ENCODE measurements at regions not wholly inside any gene's neighbourhood (a gene's known extent, or its start where the extent isn't known, plus 50 kb on each side); places are given as distances from the start of the nearest gene placed in this dataset.

DNA sequence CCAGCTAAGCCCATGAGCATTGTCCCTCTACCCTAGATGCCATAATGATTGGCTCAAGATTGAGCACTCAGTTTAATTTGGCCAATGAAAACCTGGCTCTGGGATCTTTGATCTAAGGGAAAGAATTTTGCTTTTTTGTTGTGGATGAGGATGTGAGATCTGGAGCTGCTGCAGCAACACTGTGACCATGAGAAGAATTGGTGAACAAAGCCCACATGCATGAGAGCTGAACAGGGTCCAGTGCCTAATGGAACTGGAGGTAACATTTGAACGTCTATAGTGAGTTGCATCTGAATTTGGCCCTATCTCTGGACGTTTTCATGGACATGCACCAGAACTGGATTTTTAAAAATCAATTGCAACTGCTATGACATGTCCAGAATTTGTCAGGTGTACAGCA is 338.6 kb downstream of the AACS start:
- no peak overlapping the region for H3K4me3 ChIP-seq (ENCODE audit: insufficient read depth, low read length)
- no peaks in the 10 kb centered on the region for H3K9me3 ChIP-seq (ENCODE audit: low read depth, low read length)
- H3K27me3 ChIP-seq (ENCODE audit: insufficient read depth, low read length) = no peaks in the 10 kb centered on the region
- no peak for DNase-seq (ENCODE audit: insufficient read length, low spot score, missing footprints)
- H3K4me1 ChIP-seq (ENCODE audit: insufficient read depth, low read length) = no peaks in the 10 kb centered on the region
- no peaks in the 10 kb centered on the region for H3K36me3 ChIP-seq (ENCODE audit: insufficient read depth, low read length)
- H2AFZ ChIP-seq (ENCODE audit: low read length) = no peak overlapping the region
- H3K4me2 ChIP-seq (ENCODE audit: insufficient read depth, low read length) = no peak overlapping the region
- H4K20me1 ChIP-seq (ENCODE audit: insufficient read depth, low read length) = no peaks in the 10 kb centered on the region
- H3K27ac ChIP-seq (ENCODE audit: low read depth, low read length) = no peak overlapping the region
- TF ChIP-seq, protein P1, sequence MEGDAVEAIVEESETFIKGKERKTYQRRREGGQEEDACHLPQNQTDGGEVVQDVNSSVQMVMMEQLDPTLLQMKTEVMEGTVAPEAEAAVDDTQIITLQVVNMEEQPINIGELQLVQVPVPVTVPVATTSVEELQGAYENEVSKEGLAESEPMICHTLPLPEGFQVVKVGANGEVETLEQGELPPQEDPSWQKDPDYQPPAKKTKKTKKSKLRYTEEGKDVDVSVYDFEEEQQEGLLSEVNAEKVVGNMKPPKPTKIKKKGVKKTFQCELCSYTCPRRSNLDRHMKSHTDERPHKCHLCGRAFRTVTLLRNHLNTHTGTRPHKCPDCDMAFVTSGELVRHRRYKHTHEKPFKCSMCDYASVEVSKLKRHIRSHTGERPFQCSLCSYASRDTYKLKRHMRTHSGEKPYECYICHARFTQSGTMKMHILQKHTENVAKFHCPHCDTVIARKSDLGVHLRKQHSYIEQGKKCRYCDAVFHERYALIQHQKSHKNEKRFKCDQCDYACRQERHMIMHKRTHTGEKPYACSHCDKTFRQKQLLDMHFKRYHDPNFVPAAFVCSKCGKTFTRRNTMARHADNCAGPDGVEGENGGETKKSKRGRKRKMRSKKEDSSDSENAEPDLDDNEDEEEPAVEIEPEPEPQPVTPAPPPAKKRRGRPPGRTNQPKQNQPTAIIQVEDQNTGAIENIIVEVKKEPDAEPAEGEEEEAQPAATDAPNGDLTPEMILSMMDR (IDR thresholded peaks at IDR 0.05; ENCODE audit: extremely low read depth, low read depth, low read length) = no peak
- H3K79me2 ChIP-seq (ENCODE audit: insufficient read depth, low read length) = no peaks in the 10 kb centered on the region

DNA sequence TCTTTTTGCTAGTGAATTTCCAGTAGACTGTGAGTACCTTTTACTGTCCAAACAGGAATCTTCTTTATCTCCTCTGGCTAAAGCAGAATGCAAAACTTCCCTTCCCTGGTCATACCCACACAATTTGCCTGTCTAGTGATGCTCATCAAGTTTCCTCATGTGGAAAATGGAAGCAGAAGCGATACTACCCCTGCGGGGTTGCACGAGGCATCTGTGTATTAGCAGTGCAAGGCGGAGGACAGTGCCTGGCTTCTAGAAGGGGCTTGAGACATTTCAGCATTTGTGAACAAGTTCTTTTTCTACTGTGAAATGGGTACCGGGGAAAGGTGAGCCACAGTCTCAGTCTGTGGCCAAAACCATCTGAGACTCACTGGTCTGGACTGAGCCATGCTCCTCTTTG is 340.9 kb downstream of the AACS start:
- DNase-seq (ENCODE audit: insufficient read length, low spot score, missing footprints) = no peak
- Histone ChIP-seq H3K36me3 (ENCODE audit: insufficient read depth, low read length) (no peaks in the 10 kb centered on the region), H2AFZ (ENCODE audit: low read length) (no peak overlapping the region), H3K4me2 (ENCODE audit: insufficient read depth, low read length) (no peak overlapping the region), H3K9me3 (ENCODE audit: low read depth, low read length) (no peaks in the 10 kb centered on the region), H3K4me3 (ENCODE audit: insufficient read depth, low read length) (no peak overlapping the region), H4K20me1 (ENCODE audit: insufficient read depth, low read length) (no peaks in the 10 kb centered on the region), H3K27ac (ENCODE audit: low read depth, low read length) (no peak overlapping the region), H3K4me1 (ENCODE audit: insufficient read depth, low read length) (no peaks in the 10 kb centered on the region), H3K27me3 (ENCODE audit: insufficient read depth, low read length) (no peaks in the 10 kb centered on the region), H3K79me2 (ENCODE audit: insufficient read depth, low read length) (no peaks in the 10 kb centered on the region)
- TF ChIP-seq, protein P1 (IDR thresholded peaks at IDR 0.05; ENCODE audit: extremely low read depth, low read depth, low read length) = no peak

DNA sequence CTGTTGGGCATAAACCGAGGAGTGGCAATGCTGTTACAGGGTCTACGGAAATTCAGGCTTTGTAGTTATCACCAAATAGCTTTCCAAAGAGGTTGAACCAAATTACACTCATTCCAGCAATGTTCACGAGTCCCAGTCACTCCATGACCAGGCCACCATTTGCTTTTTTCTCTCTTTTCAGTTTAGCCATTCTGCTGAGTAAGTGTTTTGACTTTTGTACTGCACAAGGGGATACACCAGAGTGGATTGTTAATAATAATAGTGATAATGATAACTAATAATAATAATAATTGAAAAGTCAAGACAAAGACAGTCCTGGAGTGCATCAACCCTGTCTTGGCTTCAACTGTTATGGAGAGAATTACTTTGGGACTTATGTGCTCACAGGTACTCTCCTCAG is 343.5 kb downstream of the AACS start:
- H3K9me3 ChIP-seq (ENCODE audit: low read depth, low read length) = no peaks in the 10 kb centered on the region
- H3K4me3 ChIP-seq (ENCODE audit: insufficient read depth, low read length) = no peak overlapping the region
- no peak for DNase-seq (ENCODE audit: insufficient read length, low spot score, missing footprints)
- H4K20me1 ChIP-seq (ENCODE audit: insufficient read depth, low read length) = no peaks in the 10 kb centered on the region
- H3K4me1 ChIP-seq (ENCODE audit: insufficient read depth, low read length) = no peaks in the 10 kb centered on the region
- no peak overlapping the region for H3K4me2 ChIP-seq (ENCODE audit: insufficient read depth, low read length)
- no peaks in the 10 kb centered on the region for H3K79me2 ChIP-seq (ENCODE audit: insufficient read depth, low read length)
- no peaks in the 10 kb centered on the region for H3K36me3 ChIP-seq (ENCODE audit: insufficient read depth, low read length)
- TF ChIP-seq, protein P1 (IDR thresholded peaks at IDR 0.05; ENCODE audit: extremely low read depth, low read depth, low read length) = no peak
- H2AFZ ChIP-seq (ENCODE audit: low read length) = no peak overlapping the region
- H3K27ac ChIP-seq (ENCODE audit: low read depth, low read length) = no peak overlapping the region
- no peaks in the 10 kb centered on the region for H3K27me3 ChIP-seq (ENCODE audit: insufficient read depth, low read length)

DNA sequence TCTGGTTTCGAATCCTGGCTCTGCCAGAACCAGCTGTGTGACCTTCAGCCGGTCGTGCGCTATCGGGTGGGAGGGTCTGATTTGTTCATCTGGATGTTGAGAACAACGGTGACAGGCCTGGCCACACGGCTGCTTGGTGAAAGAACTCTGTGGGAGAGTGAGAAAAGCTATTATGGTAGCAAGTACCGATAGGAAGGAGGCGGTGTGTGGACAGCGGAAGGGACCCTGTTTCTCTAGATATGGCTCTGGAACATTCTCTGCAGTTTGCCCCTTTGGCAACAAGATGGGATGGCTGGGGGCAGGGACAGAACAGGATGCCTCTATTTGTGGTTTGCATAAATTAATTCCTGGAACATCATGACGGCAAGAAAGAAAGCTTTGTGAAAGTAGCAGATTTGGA is 347.3 kb downstream of the AACS start:
- H2AFZ ChIP-seq (ENCODE audit: low read length) = no peak overlapping the region
- H3K4me1 ChIP-seq (ENCODE audit: insufficient read depth, low read length) = no peaks in the 10 kb centered on the region
- TF ChIP-seq, protein P1 (IDR thresholded peaks at IDR 0.05; ENCODE audit: extremely low read depth, low read depth, low read length) = no peak
- no peak overlapping the region for H3K4me3 ChIP-seq (ENCODE audit: insufficient read depth, low read length)
- H3K27me3 ChIP-seq (ENCODE audit: insufficient read depth, low read length) = no peaks in the 10 kb centered on the region
- H4K20me1 ChIP-seq (ENCODE audit: insufficient read depth, low read length) = no peaks in the 10 kb centered on the region
- no peaks in the 10 kb centered on the region for H3K9me3 ChIP-seq (ENCODE audit: low read depth, low read length)
- H3K79me2 ChIP-seq (ENCODE audit: insufficient read depth, low read length) = no peaks in the 10 kb centered on the region
- no peak overlapping the region for H3K4me2 ChIP-seq (ENCODE audit: insufficient read depth, low read length)
- no peak for DNase-seq (ENCODE audit: insufficient read length, low spot score, missing footprints)
- no peaks in the 10 kb centered on the region for H3K36me3 ChIP-seq (ENCODE audit: insufficient read depth, low read length)
- no peak overlapping the region for H3K27ac ChIP-seq (ENCODE audit: low read depth, low read length)
